HCT116 (cell line): ENCODE measurements at regions not wholly inside any gene's neighbourhood (a gene's known extent, or its start where the extent isn't known, plus 50 kb on each side); places are given as distances from the start of the nearest gene placed in this dataset.

Source experiments
- ATAC-seq: fragments of 200-7000 bp; cut with Tn5 transposase; 2 replicates; pipeline ENCODE4 v1.9.1; 2020; ENCODE audit warnings: mild to moderate bottlenecking, moderate library complexity
- BruUV-seq: library from RNA; stranded (reverse); fragments of 400-500 nt; replicated peaks from 2 replicates; lab custom pipeline; 2021; lab: Mats Ljungman, UMichigan
- CTCF ChIA-PET: fragments of 300-600 bp; sonication (Branson Sonifier 250); formaldehyde crosslinking; loops from one replicate; lab custom pipeline; 2021; ENCODE audit warnings: antibody characterized with exemption; lab: Charles Lee
- POLR2A ChIA-PET: fragments of 300-600, 350-600 bp; sonication (Branson Sonifier 250); formaldehyde crosslinking; loops from one replicate; lab custom pipeline; 2021; ENCODE audit warnings: antibody characterized with exemption; lab: Charles Lee
- RAD21 ChIA-PET, 2 experiments: fragments of 300-600 bp; sonication (Branson Sonifier 250); formaldehyde crosslinking; loops; one replicate each; lab custom pipeline; 2023; ENCODE audit warnings: low total read pairs in 2 of 2; ENCODE audit not compliant: uncharacterized antibody in 2 of 2, unreplicated experiment in 2 of 2, low non-redundant PET in 1 of 2; lab: Charles Lee
- DNase-seq: peaks from one replicate; pipeline ENCODE4 v3.0.0-alpha.2; 2010; ENCODE audit warnings: low read depth, low spot score
- H2AFZ ChIP-seq: fragments of 200-600 bp; shearing (Covaris generic), sonication (generic); 2 replicates; pipeline ENCODE4 v1.6.1; 2017; ENCODE audit warnings: low read depth, mixed run types, mixed read lengths, antibody characterized with exemption, low read length; ENCODE audit not compliant: poor library complexity, severe bottlenecking
- H3K27ac ChIP-seq: 2 replicates; pipeline ENCODE4 v1.5.1; 2012; ENCODE audit warnings: low read depth, low read length
- H3K27me3 ChIP-seq: fragments of 200-600 bp; sonication (generic); 2 replicates; pipeline ENCODE4 v1.6.1; 2016; ENCODE audit warnings: mixed run types, low read length, mixed read lengths; ENCODE audit not compliant: insufficient read depth
- H3K36me3 ChIP-seq, 2 experiments: fragments of 200-500 bp in 1 of 2; fragments of 200-600 bp in 1 of 2; sonication (Bioruptor generic) in 1 of 2; sonication (generic) in 1 of 2; 2 replicates each; pipeline versions ENCODE4 v1.5.1 to v1.6.1; 2014 to 2016; ENCODE audit warnings: low read length in 2 of 2, inconsistent platforms in 1 of 2, mixed read lengths in 1 of 2, mixed run types in 1 of 2; ENCODE audit not compliant: insufficient read depth in 2 of 2, control insufficient read depth in 1 of 2
- H3K4me1 ChIP-seq, 2 experiments: fragments of 200-600 bp in 1 of 2; sonication (generic) in 1 of 2; 2 replicates each; pipeline versions ENCODE4 v1.5.1 to v1.6.1; 2012 to 2017; ENCODE audit warnings: low read length in 2 of 2, inconsistent platforms in 1 of 2, mild to moderate bottlenecking in 1 of 2, mixed read lengths in 1 of 2, mixed run types in 1 of 2, moderate library complexity in 1 of 2; ENCODE audit not compliant: insufficient read depth in 2 of 2, control insufficient read depth in 1 of 2
- H3K4me2 ChIP-seq: fragments of 200-600 bp; sonication (generic); 2 replicates; pipeline ENCODE4 v1.6.1; 2017; ENCODE audit warnings: mixed run types, low read length, mixed read lengths
- H3K4me3 ChIP-seq, 2 experiments: fragments of 200-600 bp in 1 of 2; sonication (generic) in 1 of 2; replicated peaks in 1 of 2; 2 replicates each; pipeline ENCODE4 v1.5.1; 2011 to 2016; ENCODE audit warnings: low read length in 2 of 2, control low read depth in 1 of 2, low read depth in 1 of 2, mild to moderate bottlenecking in 1 of 2, mixed read lengths in 1 of 2, mixed run types in 1 of 2
- H3K79me2 ChIP-seq: fragments of 200-600 bp; sonication (generic); 2 replicates; pipeline ENCODE4 v1.6.1; 2017; ENCODE audit warnings: mild to moderate bottlenecking, mixed run types, low read length, moderate library complexity, mixed read lengths; ENCODE audit not compliant: insufficient read depth
- H3K9ac ChIP-seq: fragments of 200-600 bp; sonication (generic); 2 replicates; pipeline ENCODE4 v1.6.1; 2016; ENCODE audit warnings: low read length, mixed read lengths
- H3K9me2 ChIP-seq: fragments of 200-600 bp; sonication (generic), shearing (Covaris generic); 2 replicates; pipeline ENCODE4 v1.6.1; 2017; ENCODE audit warnings: mixed run types, mild to moderate bottlenecking, moderate library complexity; ENCODE audit not compliant: insufficient read depth
- H3K9me3 ChIP-seq, 2 experiments: fragments of 200-500 bp in 1 of 2; fragments of 200-600 bp in 1 of 2; sonication (Bioruptor generic) in 1 of 2; sonication (generic) in 1 of 2; 2 replicates each; pipeline ENCODE4 v1.6.1; 2014 to 2017; ENCODE audit warnings: low read length in 2 of 2, mixed read lengths in 2 of 2, inconsistent platforms in 1 of 2, low read depth in 1 of 2, mild to moderate bottlenecking in 1 of 2, mixed run types in 1 of 2, moderate library complexity in 1 of 2; ENCODE audit not compliant: control insufficient read depth in 1 of 2, insufficient read depth in 1 of 2
- H4K20me1 ChIP-seq: fragments of 200-600 bp; sonication (generic), shearing (Covaris generic); 2 replicates; pipeline ENCODE4 v1.6.1; 2017; ENCODE audit warnings: mixed run types, mild to moderate bottlenecking, moderate library complexity; ENCODE audit not compliant: insufficient read depth
- ELF1 ChIP-seq: IDR thresholded peaks from 2 replicates; pipeline ENCODE4 v1.6.1; 2012; ENCODE audit warnings: low read depth, borderline replicate concordance
- EZH2 ChIP-seq: fragments of 200-600 bp; sonication (generic); IDR thresholded peaks from 2 replicates; pipeline ENCODE4 v1.6.1; 2017; ENCODE audit warnings: antibody characterized with exemption, mixed run types
- EZH2phosphoT487 ChIP-seq: fragments of 200-600 bp; IDR thresholded peaks from 2 replicates; pipeline ENCODE4 v1.6.1; 2018; ENCODE audit warnings: antibody characterized with exemption, borderline replicate concordance
- POLR2A ChIP-seq: IDR thresholded peaks from 2 replicates; pipeline ENCODE4 v1.7.0; 2011; ENCODE audit warnings: borderline replicate concordance; ENCODE audit not compliant: insufficient read depth, insufficient read length; ENCODE audit errors: extremely low read depth
- RAD21 ChIP-seq: IDR thresholded peaks from 2 replicates; pipeline ENCODE4 v1.6.1; 2012; ENCODE audit warnings: low read depth, mild to moderate bottlenecking
- SIN3A ChIP-seq: IDR thresholded peaks from 2 replicates; pipeline ENCODE4 v1.6.1; 2012; ENCODE audit warnings: low read depth
- SP1 ChIP-seq: IDR thresholded peaks from 2 replicates; pipeline ENCODE4 v1.6.1; 2012; ENCODE audit warnings: low read depth
- TCF7L2 ChIP-seq: IDR thresholded peaks from 2 replicates; pipeline ENCODE4 v1.7.0; 2011; ENCODE audit warnings: borderline replicate concordance, inconsistent platforms; ENCODE audit not compliant: insufficient read depth, insufficient read length; ENCODE audit errors: extremely low read depth
- ZNF274 ChIP-seq: fragments of 200-500 bp; sonication (Bioruptor generic); IDR thresholded peaks from 2 replicates; pipeline ENCODE4 v1.6.1; 2014; ENCODE audit warnings: mild to moderate bottlenecking, low read depth, low read length, inconsistent platforms
- intact Hi-C: fragments of 100-400 bp; cut with micrococcal nuclease; formaldehyde crosslinking; loops from 2 replicates; pipeline ENCODE4 v1.10.0; 2022
- TF ChIP-seq, protein P1 (sequence below): IDR thresholded peaks from 2 replicates; pipeline ENCODE4 v1.6.1; 2012; ENCODE audit warnings: low read depth
- TF ChIP-seq, protein P2 (sequence below): IDR thresholded peaks from 2 replicates; pipeline ENCODE4 v1.6.1; 2011; ENCODE audit warnings: mild to moderate bottlenecking, low read length, moderate library complexity; ENCODE audit not compliant: insufficient replicate concordance; ENCODE audit errors: extremely low read depth
- TF ChIP-seq, protein P3 (sequence below): IDR thresholded peaks from 2 replicates; pipeline ENCODE4 v1.6.1; 2012
- TF ChIP-seq, protein P4 (sequence below), 3 experiments: fragments of 200-600 bp in 1 of 3; sonication (generic) in 1 of 3; IDR thresholded peaks in 2 of 3; conservative IDR thresholded peaks in 1 of 3; 2 replicates each; pipeline ENCODE4 v1.5.1; 2012 to 2017; ENCODE audit warnings: low read depth in 2 of 3, low read length in 2 of 3, antibody characterized with exemption in 1 of 3, borderline replicate concordance in 1 of 3, control low read depth in 1 of 3, mild to moderate bottlenecking in 1 of 3, mixed read lengths in 1 of 3, mixed run types in 1 of 3, moderate library complexity in 1 of 3; ENCODE audit not compliant: insufficient read depth in 1 of 3

DNA sequence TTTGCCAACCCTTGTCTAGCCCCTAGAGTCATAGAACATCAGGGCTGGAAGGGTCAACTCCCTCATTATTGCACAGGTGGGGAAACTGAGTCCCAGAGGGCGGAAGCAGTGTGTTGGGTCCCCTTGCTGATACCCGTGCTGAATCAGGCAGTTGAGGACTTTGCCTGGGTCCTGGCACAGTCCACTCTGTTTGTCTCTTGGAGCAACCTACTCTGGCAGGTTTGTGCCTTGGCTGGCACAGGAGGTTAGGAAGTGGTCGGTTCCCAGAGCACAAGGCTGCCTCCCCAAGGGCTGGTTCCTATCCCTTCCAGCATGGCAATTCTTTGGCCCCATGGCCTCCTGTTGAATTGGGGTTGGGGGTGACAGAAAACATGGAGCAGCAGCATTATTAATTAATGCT lies 94.5 kb upstream of the SHB start:
- no peak overlapping the region for H3K27ac ChIP-seq
- H3K9me2 ChIP-seq: no peaks in the 10 kb centered on the region
- H3K4me2 ChIP-seq: no peak overlapping the region
- H4K20me1 ChIP-seq: no peaks in the 10 kb centered on the region
- H3K4me3 ChIP-seq: no peak overlapping the region
- intact Hi-C loops: loop anchor here (5.0 kb wide), 2 partner anchors 76 to 199 kb away; no protein-coding TSS in a partner anchor
- H2AFZ ChIP-seq: no peak overlapping the region
- no TSS peak for BruUV-seq
- H3K9me3 ChIP-seq: no peaks in the 10 kb centered on the region
- no peaks in the 10 kb centered on the region for H3K27me3 ChIP-seq
- no peak for DNase-seq
- POLR2A ChIA-PET: no interaction called here
- H3K9ac ChIP-seq: no peak overlapping the region
- no peaks in the 10 kb centered on the region for H3K79me2 ChIP-seq
- CTCF ChIA-PET: no interaction called here
- no peaks in the 10 kb centered on the region for H3K36me3 ChIP-seq
- RAD21 ChIA-PET: no interaction called here
- no peak for ATAC-seq
- H3K4me1 ChIP-seq: 0 out of 4 replicates have a peak, but pooled peaks cover 0 to 2% of the 10 kb centered on the region in 2 experiments
- TF ChIP-seq, protein P1, sequence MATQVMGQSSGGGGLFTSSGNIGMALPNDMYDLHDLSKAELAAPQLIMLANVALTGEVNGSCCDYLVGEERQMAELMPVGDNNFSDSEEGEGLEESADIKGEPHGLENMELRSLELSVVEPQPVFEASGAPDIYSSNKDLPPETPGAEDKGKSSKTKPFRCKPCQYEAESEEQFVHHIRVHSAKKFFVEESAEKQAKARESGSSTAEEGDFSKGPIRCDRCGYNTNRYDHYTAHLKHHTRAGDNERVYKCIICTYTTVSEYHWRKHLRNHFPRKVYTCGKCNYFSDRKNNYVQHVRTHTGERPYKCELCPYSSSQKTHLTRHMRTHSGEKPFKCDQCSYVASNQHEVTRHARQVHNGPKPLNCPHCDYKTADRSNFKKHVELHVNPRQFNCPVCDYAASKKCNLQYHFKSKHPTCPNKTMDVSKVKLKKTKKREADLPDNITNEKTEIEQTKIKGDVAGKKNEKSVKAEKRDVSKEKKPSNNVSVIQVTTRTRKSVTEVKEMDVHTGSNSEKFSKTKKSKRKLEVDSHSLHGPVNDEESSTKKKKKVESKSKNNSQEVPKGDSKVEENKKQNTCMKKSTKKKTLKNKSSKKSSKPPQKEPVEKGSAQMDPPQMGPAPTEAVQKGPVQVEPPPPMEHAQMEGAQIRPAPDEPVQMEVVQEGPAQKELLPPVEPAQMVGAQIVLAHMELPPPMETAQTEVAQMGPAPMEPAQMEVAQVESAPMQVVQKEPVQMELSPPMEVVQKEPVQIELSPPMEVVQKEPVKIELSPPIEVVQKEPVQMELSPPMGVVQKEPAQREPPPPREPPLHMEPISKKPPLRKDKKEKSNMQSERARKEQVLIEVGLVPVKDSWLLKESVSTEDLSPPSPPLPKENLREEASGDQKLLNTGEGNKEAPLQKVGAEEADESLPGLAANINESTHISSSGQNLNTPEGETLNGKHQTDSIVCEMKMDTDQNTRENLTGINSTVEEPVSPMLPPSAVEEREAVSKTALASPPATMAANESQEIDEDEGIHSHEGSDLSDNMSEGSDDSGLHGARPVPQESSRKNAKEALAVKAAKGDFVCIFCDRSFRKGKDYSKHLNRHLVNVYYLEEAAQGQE: no peak
- TF ChIP-seq RAD21: no peak
- TF ChIP-seq, protein P2, sequence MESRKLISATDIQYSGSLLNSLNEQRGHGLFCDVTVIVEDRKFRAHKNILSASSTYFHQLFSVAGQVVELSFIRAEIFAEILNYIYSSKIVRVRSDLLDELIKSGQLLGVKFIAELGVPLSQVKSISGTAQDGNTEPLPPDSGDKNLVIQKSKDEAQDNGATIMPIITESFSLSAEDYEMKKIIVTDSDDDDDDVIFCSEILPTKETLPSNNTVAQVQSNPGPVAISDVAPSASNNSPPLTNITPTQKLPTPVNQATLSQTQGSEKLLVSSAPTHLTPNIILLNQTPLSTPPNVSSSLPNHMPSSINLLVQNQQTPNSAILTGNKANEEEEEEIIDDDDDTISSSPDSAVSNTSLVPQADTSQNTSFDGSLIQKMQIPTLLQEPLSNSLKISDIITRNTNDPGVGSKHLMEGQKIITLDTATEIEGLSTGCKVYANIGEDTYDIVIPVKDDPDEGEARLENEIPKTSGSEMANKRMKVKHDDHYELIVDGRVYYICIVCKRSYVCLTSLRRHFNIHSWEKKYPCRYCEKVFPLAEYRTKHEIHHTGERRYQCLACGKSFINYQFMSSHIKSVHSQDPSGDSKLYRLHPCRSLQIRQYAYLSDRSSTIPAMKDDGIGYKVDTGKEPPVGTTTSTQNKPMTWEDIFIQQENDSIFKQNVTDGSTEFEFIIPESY: no peak
- TF ChIP-seq, protein P3, sequence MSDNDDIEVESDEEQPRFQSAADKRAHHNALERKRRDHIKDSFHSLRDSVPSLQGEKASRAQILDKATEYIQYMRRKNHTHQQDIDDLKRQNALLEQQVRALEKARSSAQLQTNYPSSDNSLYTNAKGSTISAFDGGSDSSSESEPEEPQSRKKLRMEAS: no peak
- TF ChIP-seq, protein P4, sequence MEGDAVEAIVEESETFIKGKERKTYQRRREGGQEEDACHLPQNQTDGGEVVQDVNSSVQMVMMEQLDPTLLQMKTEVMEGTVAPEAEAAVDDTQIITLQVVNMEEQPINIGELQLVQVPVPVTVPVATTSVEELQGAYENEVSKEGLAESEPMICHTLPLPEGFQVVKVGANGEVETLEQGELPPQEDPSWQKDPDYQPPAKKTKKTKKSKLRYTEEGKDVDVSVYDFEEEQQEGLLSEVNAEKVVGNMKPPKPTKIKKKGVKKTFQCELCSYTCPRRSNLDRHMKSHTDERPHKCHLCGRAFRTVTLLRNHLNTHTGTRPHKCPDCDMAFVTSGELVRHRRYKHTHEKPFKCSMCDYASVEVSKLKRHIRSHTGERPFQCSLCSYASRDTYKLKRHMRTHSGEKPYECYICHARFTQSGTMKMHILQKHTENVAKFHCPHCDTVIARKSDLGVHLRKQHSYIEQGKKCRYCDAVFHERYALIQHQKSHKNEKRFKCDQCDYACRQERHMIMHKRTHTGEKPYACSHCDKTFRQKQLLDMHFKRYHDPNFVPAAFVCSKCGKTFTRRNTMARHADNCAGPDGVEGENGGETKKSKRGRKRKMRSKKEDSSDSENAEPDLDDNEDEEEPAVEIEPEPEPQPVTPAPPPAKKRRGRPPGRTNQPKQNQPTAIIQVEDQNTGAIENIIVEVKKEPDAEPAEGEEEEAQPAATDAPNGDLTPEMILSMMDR (IDR thresholded peaks at IDR 0.05 in 2 of 3, conservative IDR thresholded peaks at IDR 0.05 in 1 of 3; ENCODE audit: borderline replicate concordance in 1 of 3, insufficient read depth in 1 of 3, low read depth in 2 of 3, low read length in 2 of 3): no peak
- no peak for TF ChIP-seq ZNF274
- no peak for TF ChIP-seq POLR2A
- TF ChIP-seq SIN3A: no peak
- no peak for TF ChIP-seq EZH2
- TF ChIP-seq ELF1: no peak
- TF ChIP-seq SP1: no peak
- no peak for TF ChIP-seq EZH2phosphoT487
- no peak for TF ChIP-seq TCF7L2
- TF ChIP-seq, all 23 proteins: peak for 0
